A673 (cell line): ENCODE measurements at regions not wholly inside any gene's neighbourhood (a gene's known extent, or its start where the extent isn't known, plus 50 kb on each side); places are given as distances from the start of the nearest gene placed in this dataset.

Experiments
- BruUV-seq: library from RNA; stranded (reverse); fragments of 400-500 nt; replicated peaks from 2 replicates; lab custom pipeline; 2021; lab: Mats Ljungman, UMichigan
- CTCF ChIA-PET: fragments of 300-600 bp; sonication (Branson Sonifier 250); formaldehyde crosslinking; loops from one replicate; lab custom pipeline; 2022; ENCODE audit warnings: antibody characterized with exemption; lab: Charles Lee
- POLR2A ChIA-PET: fragments of 300-600 bp; sonication (Branson Sonifier 250); formaldehyde crosslinking; loops from one replicate; lab custom pipeline; 2022; ENCODE audit warnings: antibody characterized with exemption; ENCODE audit not compliant: low non-redundant PET; lab: Charles Lee
- DNase-seq: peaks from one replicate; pipeline ENCODE4 v3.0.0-alpha.2; 2015; ENCODE audit warnings: low spot score
- H3K27ac ChIP-seq: fragments of 200-600 bp; sonication (generic); 2 replicates; pipeline ENCODE4 v1.5.1; 2016; ENCODE audit warnings: mixed run types, low read depth, mild to moderate bottlenecking, mixed read lengths, antibody characterized with exemption, low read length; ENCODE audit not compliant: poor library complexity, severe bottlenecking
- H3K27me3 ChIP-seq: fragments of 200-600 bp; sonication (generic); replicated peaks from 2 replicates; pipeline ENCODE4 v1.6.1; 2017; ENCODE audit warnings: mixed run types, low read depth, mild to moderate bottlenecking, mixed read lengths, antibody characterized with exemption, low read length; ENCODE audit not compliant: insufficient read depth, poor library complexity
- H3K36me3 ChIP-seq: fragments of 200-600 bp; sonication (generic); 2 replicates; pipeline ENCODE4 v1.6.1; 2016; ENCODE audit warnings: mixed run types, mild to moderate bottlenecking, mixed read lengths, antibody characterized with exemption, low read length; ENCODE audit not compliant: insufficient read depth, poor library complexity, severe bottlenecking
- H3K4me1 ChIP-seq: fragments of 200-600 bp; sonication (generic); 2 replicates; pipeline ENCODE4 v1.6.1; 2017; ENCODE audit warnings: mixed run types, mild to moderate bottlenecking, mixed read lengths, antibody characterized with exemption, low read length; ENCODE audit not compliant: insufficient read depth, poor library complexity, severe bottlenecking
- H3K4me3 ChIP-seq: fragments of 200-600 bp; sonication (generic); 2 replicates; pipeline ENCODE4 v1.5.1; 2016; ENCODE audit warnings: low read depth, mixed run types, mild to moderate bottlenecking, mixed read lengths, low read length; ENCODE audit not compliant: poor library complexity, severe bottlenecking
- H3K9me3 ChIP-seq: fragments of 200-600 bp; sonication (generic); 2 replicates; pipeline ENCODE4 v1.6.1; 2016; ENCODE audit warnings: mixed run types, low read depth, mild to moderate bottlenecking, mixed read lengths, antibody characterized with exemption, low read length; ENCODE audit not compliant: poor library complexity, severe bottlenecking
- EZH2 ChIP-seq: fragments of 200-600 bp; sonication (generic); IDR thresholded peaks from 2 replicates; pipeline ENCODE4 v1.6.1; 2017; ENCODE audit warnings: borderline replicate concordance, low read depth, mild to moderate bottlenecking, mixed read lengths, antibody characterized with exemption, low read length; ENCODE audit not compliant: poor library complexity, severe bottlenecking
- intact Hi-C: fragments of 100-400 bp; cut with micrococcal nuclease; formaldehyde crosslinking; loops from one replicate; pipeline ENCODE4 v1.10.0; 2022; ENCODE audit not compliant: unreplicated experiment
- TF ChIP-seq, protein P1 (sequence below): fragments of 300-800, 200-600 bp; sonication (generic); conservative IDR thresholded peaks from 2 replicates; pipeline ENCODE4 v1.5.1; 2017; ENCODE audit warnings: low read depth, mild to moderate bottlenecking, antibody characterized with exemption, low read length, moderate library complexity, mixed read lengths

DNA sequence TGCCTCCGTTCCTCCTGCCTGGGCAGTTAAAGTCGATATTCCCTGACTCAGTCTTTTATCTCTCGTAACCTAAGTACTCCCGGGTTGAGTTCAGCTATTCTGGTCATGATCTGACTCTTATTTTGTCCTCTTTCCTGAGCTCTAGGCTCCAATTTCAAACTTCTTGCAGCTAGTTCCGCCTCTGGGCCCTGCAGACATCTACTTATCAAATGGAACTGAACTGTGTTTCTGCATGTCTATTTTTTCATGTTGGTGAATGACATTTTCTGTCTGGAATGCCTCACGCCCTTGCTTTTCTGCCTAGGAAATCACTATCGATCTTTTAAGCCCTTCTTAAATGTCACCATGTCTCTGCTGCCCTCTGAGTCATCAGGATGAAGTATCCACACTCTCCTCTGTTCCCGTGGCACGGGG, 101.5 kb downstream of the VAPA start:
- no peak for TF ChIP-seq EZH2
- TF ChIP-seq, protein P1, sequence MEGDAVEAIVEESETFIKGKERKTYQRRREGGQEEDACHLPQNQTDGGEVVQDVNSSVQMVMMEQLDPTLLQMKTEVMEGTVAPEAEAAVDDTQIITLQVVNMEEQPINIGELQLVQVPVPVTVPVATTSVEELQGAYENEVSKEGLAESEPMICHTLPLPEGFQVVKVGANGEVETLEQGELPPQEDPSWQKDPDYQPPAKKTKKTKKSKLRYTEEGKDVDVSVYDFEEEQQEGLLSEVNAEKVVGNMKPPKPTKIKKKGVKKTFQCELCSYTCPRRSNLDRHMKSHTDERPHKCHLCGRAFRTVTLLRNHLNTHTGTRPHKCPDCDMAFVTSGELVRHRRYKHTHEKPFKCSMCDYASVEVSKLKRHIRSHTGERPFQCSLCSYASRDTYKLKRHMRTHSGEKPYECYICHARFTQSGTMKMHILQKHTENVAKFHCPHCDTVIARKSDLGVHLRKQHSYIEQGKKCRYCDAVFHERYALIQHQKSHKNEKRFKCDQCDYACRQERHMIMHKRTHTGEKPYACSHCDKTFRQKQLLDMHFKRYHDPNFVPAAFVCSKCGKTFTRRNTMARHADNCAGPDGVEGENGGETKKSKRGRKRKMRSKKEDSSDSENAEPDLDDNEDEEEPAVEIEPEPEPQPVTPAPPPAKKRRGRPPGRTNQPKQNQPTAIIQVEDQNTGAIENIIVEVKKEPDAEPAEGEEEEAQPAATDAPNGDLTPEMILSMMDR = no peak
- Histone ChIP-seq H3K36me3 (no peaks in the 10 kb centered on the region), H3K4me3 (no peak overlapping the region), H3K9me3 (no peaks in the 10 kb centered on the region), H3K27me3 (no peaks in the 10 kb centered on the region), H3K27ac (no peak overlapping the region), H3K4me1 (peaks cover 22% of the 10 kb centered on the region)
- no TSS peak for BruUV-seq
- no peak for DNase-seq
- POLR2A ChIA-PET = no interaction called here
- CTCF ChIA-PET = no interaction called here
- intact Hi-C loops = no loop called here

DNA sequence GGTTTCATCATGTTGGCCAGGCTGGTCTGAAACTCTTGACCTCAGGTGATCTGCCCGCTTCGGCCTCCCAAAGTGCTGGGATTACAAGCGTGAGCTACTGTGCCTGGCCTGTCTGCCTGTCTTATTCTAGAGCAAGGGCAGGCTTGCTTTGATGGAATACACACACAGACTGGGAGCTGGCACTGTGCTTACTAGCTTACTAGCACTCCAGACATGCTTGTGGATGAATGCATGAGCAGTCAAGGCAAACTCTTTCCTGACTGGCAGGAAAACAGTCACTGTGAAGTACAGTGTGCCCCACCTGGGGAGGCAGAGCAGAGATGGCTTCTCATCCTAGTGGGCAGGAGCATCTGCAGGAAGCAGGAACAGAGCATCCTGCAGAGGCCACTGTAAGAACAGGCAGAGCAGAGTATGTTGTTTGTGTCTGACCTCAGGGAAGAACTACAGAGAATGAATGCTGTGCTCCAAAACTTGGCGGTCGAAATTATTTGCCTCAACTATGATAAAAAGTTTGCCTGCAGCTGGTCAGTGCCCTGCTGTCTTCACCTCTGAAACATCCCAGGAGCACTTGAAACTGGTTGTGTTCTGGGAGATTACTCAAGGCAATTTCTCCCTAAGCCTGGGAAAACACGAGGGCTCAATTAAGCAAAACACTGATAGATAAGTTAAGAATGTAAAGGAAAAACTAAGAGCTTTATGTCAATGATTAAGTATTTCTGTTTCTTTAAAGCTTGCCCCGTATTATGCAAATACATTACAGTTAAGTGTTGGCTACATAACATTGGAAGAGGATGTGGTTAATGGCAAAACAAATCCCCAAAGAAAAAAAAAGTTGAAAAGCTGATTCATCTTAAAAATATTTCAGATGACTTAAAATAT, 102.4 kb downstream of the VAPA start:
- peaks cover 27% of the 10 kb centered on the region for H3K4me1 ChIP-seq
- no peaks in the 10 kb centered on the region for H3K9me3 ChIP-seq
- H3K27me3 ChIP-seq = no peaks in the 10 kb centered on the region
- BruUV-seq = no TSS peak
- H3K36me3 ChIP-seq = no peaks in the 10 kb centered on the region
- POLR2A ChIA-PET = no interaction called here
- peak; percentile 41 for DNase-seq
- TF ChIP-seq EZH2 = no peak
- TF ChIP-seq, protein P1 = peak; percentile 46
- peak overlapping the region; percentile 49 for H3K27ac ChIP-seq
- CTCF ChIA-PET = no interaction called here
- H3K4me3 ChIP-seq = no peak overlapping the region
- intact Hi-C loops = no loop called here

DNA sequence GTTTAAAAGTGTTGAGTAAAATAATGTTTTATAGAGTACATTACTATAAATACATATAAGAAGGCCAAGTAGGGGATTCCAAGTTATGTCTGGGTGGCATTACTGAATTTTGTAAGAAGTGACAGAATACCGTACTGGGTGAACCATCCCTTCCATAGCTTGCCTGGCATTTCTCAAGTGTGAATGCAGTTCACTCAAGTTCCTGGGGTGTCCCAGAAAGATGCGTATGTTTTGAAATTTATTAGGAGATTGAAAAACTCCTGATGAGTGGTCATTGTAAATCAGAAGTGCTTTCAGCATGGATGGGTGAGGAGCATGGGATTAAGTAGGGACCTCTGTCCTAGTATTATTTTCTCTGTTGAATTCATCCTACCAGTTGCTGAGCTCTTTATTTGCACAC, 103.2 kb downstream of the VAPA start:
- POLR2A ChIA-PET = no interaction called here
- H3K27ac ChIP-seq = peak overlapping the region; percentile 49
- no TSS peak for BruUV-seq

More for the DNA sequence above, 103.2 kb downstream of the VAPA start:
- Histone ChIP-seq H3K4me3 (no peak overlapping the region), H3K4me1 (peaks cover 27% of the 10 kb centered on the region), H3K9me3 (no peaks in the 10 kb centered on the region), H3K27me3 (no peaks in the 10 kb centered on the region), H3K36me3 (no peaks in the 10 kb centered on the region)
- intact Hi-C loops = no loop called here
- CTCF ChIA-PET = no interaction called here
- no peak for TF ChIP-seq EZH2
- DNase-seq = no peak
